Peyer's patch (tissue), 4 donors: ENCODE measurements at regions not wholly inside any gene's neighbourhood (a gene's known extent, or its start where the extent isn't known, plus 50 kb on each side); places are given as distances from the start of the nearest gene placed in this dataset.

Source experiments
- DNase-seq, 3 donors: peaks; one replicate each; pipeline ENCODE4 v3.0.0-alpha.2; 2017 to 2019
- H3K27ac ChIP-seq, 4 donors: fragments of 200-600 bp; sonication (generic); one replicate each; pipeline ENCODE4 v1.5.1; 2016 to 2019
- H3K27me3 ChIP-seq, 2 donors: fragments of 200-600 bp; sonication (generic); one replicate each; pipeline ENCODE4 v1.5.1; 2019
- H3K36me3 ChIP-seq, 3 donors: fragments of 200-600 bp; sonication (generic); one replicate each; pipeline ENCODE4 v1.5.1; 2016 to 2019
- H3K4me1 ChIP-seq, 4 donors: fragments of 200-600 bp; sonication (generic); one replicate each; pipeline ENCODE4 v1.5.1; 2016 to 2019
- H3K4me3 ChIP-seq, 4 donors: fragments of 200-600 bp; sonication (generic); 1 replicate in 3 of 4; 2 replicates in 1 of 4; pipeline ENCODE4 v1.5.1; 2016 to 2019; ENCODE audit warnings: mild to moderate bottlenecking in 1 of 4
- H3K9me3 ChIP-seq, 4 donors: fragments of 200-600 bp; sonication (generic); one replicate each; pipeline ENCODE4 v1.5.1; 2016 to 2019; ENCODE audit warnings: mild to moderate bottlenecking in 1 of 4
- POLR2A ChIP-seq, 2 donors: fragments of 450-650 bp; IDR thresholded peaks; one replicate each; pipeline ENCODE4 v1.5.1; 2017; ENCODE audit warnings: antibody characterized with exemption in 2 of 2, mild to moderate bottlenecking in 2 of 2, moderate library complexity in 2 of 2
- TF ChIP-seq, protein P1 (sequence below), 6 experiments: fragments of 450-650 bp in 4 of 6; fragments of 200-600 bp in 2 of 6; sonication (generic) in 1 of 6; IDR thresholded peaks; one replicate each; pipeline ENCODE4 v1.5.1; 2017 to 2019; ENCODE audit warnings: antibody characterized with exemption in 6 of 6, mild to moderate bottlenecking in 3 of 6, moderate library complexity in 1 of 6

DNA sequence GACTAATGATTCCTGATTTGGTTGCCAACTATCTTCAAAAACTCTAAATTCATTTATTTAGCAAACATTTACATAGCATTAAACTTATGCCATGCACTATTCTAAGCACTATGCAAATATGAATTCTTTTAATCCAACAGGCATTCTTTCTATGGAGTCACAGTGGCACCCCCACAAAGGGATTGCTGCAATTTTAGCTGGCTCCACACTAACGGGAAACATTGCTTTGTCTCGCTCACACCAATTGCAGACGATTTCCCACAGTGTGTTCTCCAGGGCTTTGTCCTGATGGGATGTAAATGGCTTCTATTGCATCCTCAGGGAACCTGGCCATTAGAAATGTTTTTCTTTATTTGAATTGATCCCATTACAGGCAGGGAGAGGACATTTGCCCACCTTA lies 259.1 kb downstream of the BARHL2 start:
- no peaks in the 10 kb centered on the region for H3K9me3 ChIP-seq
- TF ChIP-seq, protein P1, sequence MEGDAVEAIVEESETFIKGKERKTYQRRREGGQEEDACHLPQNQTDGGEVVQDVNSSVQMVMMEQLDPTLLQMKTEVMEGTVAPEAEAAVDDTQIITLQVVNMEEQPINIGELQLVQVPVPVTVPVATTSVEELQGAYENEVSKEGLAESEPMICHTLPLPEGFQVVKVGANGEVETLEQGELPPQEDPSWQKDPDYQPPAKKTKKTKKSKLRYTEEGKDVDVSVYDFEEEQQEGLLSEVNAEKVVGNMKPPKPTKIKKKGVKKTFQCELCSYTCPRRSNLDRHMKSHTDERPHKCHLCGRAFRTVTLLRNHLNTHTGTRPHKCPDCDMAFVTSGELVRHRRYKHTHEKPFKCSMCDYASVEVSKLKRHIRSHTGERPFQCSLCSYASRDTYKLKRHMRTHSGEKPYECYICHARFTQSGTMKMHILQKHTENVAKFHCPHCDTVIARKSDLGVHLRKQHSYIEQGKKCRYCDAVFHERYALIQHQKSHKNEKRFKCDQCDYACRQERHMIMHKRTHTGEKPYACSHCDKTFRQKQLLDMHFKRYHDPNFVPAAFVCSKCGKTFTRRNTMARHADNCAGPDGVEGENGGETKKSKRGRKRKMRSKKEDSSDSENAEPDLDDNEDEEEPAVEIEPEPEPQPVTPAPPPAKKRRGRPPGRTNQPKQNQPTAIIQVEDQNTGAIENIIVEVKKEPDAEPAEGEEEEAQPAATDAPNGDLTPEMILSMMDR (IDR thresholded peaks at IDR 0.05), result no peak
- TF ChIP-seq POLR2A (IDR thresholded peaks at IDR 0.05), result no peak
- H3K4me1 ChIP-seq, result no peaks in the 10 kb centered on the region
- no peak for DNase-seq
- no peak overlapping the region for H3K4me3 ChIP-seq
- no peak overlapping the region for H3K27ac ChIP-seq
- no peaks in the 10 kb centered on the region for H3K27me3 ChIP-seq
- H3K36me3 ChIP-seq, result no peaks in the 10 kb centered on the region

DNA sequence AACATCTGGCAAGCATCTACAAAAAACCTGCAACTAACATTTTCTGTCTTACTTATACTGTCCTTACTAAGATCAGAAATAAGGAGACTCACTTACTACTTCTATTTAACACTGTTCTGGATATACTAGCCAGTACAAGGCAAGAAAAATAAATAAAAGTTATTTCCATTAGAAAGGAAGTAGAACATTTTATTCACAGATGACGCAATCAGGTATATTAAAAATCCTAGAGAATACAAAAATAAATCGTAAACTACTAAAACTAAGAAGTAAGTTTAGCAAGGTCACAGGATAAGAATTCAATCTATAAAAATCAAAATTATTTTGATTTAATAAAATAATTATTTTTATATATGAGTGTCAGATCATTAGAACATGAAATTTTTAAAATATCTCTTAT lies 264.6 kb downstream of the BARHL2 start:
- H3K36me3 ChIP-seq, result no peaks in the 10 kb centered on the region
- H3K27ac ChIP-seq, result no peak overlapping the region
- no peaks in the 10 kb centered on the region for H3K27me3 ChIP-seq
- no peaks in the 10 kb centered on the region for H3K9me3 ChIP-seq
- no peak for DNase-seq
- TF ChIP-seq, protein P1 (IDR thresholded peaks at IDR 0.05), result no peak
- no peak for TF ChIP-seq POLR2A (IDR thresholded peaks at IDR 0.05)
- no peaks in the 10 kb centered on the region for H3K4me1 ChIP-seq
- no peak overlapping the region for H3K4me3 ChIP-seq

DNA sequence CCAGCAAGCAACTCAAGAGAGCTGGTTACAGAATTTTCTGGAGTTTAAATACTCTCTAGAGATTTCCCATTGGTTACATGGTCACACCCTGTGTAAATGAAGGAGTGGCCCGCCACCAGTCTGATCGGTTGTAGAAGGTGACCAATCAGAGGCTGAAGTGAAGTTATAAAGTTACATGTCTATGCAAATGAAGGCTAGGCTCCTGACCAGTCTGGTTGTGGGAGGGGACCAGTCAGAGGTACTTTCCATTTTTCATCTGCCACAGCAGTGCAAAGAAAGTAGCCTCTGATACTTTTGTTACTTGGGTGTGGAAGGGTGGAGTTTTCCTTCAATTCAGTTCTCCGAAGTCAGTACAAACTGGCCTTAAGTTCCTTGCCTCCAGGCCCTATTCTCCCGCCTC lies 273.7 kb downstream of the BARHL2 start:
- Histone ChIP-seq H3K4me3 (no peak overlapping the region), H3K9me3 (no peaks in the 10 kb centered on the region), H3K36me3 (no peaks in the 10 kb centered on the region), H3K27ac (no peak overlapping the region), H3K4me1 (no peaks in the 10 kb centered on the region), H3K27me3 (no peaks in the 10 kb centered on the region)
- TF ChIP-seq POLR2A (IDR thresholded peaks at IDR 0.05), result no peak
- TF ChIP-seq, protein P1 (IDR thresholded peaks at IDR 0.05), result no peak
- no peak for DNase-seq

DNA sequence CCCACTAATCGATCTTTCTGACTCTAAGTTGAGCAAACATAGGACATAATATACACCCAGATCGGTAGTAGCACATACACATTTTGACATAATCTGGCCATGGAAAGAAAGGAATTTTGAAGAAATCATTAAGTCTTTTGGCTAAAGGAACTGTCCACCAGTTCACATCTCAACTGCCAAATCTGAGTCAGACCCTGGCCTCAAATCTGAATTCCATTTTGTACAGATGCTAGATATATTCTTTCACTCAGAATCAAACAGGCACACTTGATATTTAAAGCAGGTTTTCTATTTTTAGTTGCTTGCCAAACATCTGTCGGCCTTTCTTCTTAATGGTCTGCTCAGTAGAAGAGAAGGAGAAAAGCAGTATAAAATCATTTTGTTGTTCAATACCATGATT lies 281.8 kb downstream of the BARHL2 start:
- no peaks in the 10 kb centered on the region for H3K36me3 ChIP-seq
- TF ChIP-seq, protein P1 (IDR thresholded peaks at IDR 0.05), result no peak
- no peak for TF ChIP-seq POLR2A (IDR thresholded peaks at IDR 0.05)
- DNase-seq, result no peak
- H3K27ac ChIP-seq, result no peak overlapping the region
- no peaks in the 10 kb centered on the region for H3K4me1 ChIP-seq
- H3K9me3 ChIP-seq, result no peaks in the 10 kb centered on the region
- no peak overlapping the region for H3K4me3 ChIP-seq
- H3K27me3 ChIP-seq, result no peaks in the 10 kb centered on the region

DNA sequence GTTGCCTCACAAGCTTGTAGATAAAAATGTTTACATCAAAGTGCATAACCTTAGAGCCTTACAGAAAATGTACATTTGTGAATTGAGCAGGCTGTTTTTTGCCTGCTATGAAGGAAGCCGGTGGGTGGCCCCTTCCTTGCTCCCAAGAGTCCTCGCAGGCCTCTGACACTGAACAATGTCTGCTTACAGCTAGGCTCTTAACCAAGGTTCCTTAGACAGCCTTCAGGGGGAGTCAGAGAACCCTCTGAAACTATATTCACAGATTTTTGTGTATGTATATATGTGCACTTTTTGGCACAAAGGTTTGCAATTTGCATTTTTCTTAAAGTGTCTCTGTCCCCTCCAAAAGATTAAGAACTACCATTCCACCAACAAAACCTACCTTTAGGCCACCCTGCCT lies 282.6 kb downstream of the BARHL2 start:
- Histone ChIP-seq H3K9me3 (no peaks in the 10 kb centered on the region), H3K27me3 (no peaks in the 10 kb centered on the region), H3K4me3 (no peak overlapping the region), H3K4me1 (no peaks in the 10 kb centered on the region), H3K36me3 (no peaks in the 10 kb centered on the region), H3K27ac (no peak overlapping the region)
- no peak for TF ChIP-seq POLR2A (IDR thresholded peaks at IDR 0.05)
- no peak for DNase-seq

DNA sequence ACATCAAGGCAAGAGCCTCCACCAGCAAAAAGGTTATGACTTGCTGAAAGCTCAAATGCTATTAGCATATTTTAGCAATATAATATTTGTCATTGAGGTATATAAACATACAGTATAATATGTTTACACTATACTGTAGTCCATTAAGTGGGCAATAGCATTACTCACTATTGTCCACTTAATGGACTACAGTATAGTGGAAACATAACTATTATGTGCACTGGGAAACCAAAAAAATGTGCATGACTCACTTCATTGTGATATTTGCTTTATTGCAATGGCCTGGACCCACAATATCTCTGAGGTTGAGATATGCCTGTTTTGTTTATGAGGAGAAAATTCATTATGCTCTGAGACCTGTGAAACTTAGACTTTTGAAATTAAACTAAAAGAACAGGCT lies 300.0 kb downstream of the BARHL2 start:
- no peak for TF ChIP-seq POLR2A (IDR thresholded peaks at IDR 0.05)
- TF ChIP-seq, protein P1 (IDR thresholded peaks at IDR 0.05), result no peak
- H3K27me3 ChIP-seq, result no peaks in the 10 kb centered on the region
- no peak overlapping the region for H3K27ac ChIP-seq

More for the DNA sequence above, 300.0 kb downstream of the BARHL2 start:
- H3K4me3 ChIP-seq, result no peak overlapping the region
- DNase-seq, result no peak
- no peaks in the 10 kb centered on the region for H3K4me1 ChIP-seq
- H3K9me3 ChIP-seq, result no peaks in the 10 kb centered on the region
- H3K36me3 ChIP-seq, result no peaks in the 10 kb centered on the region
